ENCODE measurements at regions not wholly inside any gene's neighbourhood (a gene's known extent, or its start where the extent isn't known, plus 50 kb on each side); places are given as distances from the start of the nearest gene placed in this dataset.

DNA sequence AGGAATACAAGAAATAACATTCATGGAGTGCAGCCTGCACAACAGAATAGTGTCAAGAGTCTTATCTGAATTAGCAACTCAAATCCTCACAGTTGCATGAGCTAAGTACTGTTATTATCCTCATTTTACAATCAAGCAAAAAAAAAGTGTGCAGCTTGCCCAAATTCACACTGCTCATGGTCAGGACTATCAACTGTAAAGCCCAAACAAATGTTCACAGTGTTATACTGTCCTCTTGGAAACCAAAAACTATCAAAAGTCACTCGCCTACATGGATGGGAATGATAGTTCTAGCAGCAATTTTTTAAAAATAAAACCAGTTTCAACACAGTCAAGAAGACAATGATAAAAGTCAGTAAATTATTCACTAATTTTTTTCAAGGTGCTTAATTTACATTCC lies 114.6 kb upstream of the HSF2 start:
- no peaks in the 10 kb centered on the region for H3F3A ChIP-seq (ENCODE audit: low read depth)
- TF ChIP-seq, protein P1, sequence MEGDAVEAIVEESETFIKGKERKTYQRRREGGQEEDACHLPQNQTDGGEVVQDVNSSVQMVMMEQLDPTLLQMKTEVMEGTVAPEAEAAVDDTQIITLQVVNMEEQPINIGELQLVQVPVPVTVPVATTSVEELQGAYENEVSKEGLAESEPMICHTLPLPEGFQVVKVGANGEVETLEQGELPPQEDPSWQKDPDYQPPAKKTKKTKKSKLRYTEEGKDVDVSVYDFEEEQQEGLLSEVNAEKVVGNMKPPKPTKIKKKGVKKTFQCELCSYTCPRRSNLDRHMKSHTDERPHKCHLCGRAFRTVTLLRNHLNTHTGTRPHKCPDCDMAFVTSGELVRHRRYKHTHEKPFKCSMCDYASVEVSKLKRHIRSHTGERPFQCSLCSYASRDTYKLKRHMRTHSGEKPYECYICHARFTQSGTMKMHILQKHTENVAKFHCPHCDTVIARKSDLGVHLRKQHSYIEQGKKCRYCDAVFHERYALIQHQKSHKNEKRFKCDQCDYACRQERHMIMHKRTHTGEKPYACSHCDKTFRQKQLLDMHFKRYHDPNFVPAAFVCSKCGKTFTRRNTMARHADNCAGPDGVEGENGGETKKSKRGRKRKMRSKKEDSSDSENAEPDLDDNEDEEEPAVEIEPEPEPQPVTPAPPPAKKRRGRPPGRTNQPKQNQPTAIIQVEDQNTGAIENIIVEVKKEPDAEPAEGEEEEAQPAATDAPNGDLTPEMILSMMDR (conservative IDR thresholded peaks at IDR 0.05; ENCODE audit: low read length) = no peak
- no peak for TF ChIP-seq EZH2phosphoT487 (IDR thresholded peaks at IDR 0.05; ENCODE audit: borderline replicate concordance)
- no peak overlapping the region for H2AFZ ChIP-seq (ENCODE audit: low read length)
- no peak overlapping the region for H3K4me3 ChIP-seq (ENCODE audit: low read length, poor library complexity, severe bottlenecking)
- H3K9me2 ChIP-seq (replicated peaks; ENCODE audit: low read depth, low read length) = no peaks in the 10 kb centered on the region
- H3K4me2 ChIP-seq (ENCODE audit: low read depth, low read length, poor library complexity, severe bottlenecking) = no peak overlapping the region
- H4K20me1 ChIP-seq (ENCODE audit: insufficient read depth, low read length, poor library complexity, severe bottlenecking) = no peaks in the 10 kb centered on the region
- no peak overlapping the region for H3K9ac ChIP-seq (ENCODE audit: low read depth, low read length, poor library complexity, severe bottlenecking)
- H3K79me2 ChIP-seq (ENCODE audit: insufficient read depth, low read length) = no peaks in the 10 kb centered on the region
- no peaks in the 10 kb centered on the region for H3K4me1 ChIP-seq (ENCODE audit: insufficient read depth, low read length, poor library complexity, severe bottlenecking)
- no peaks in the 10 kb centered on the region for H3K9me3 ChIP-seq (ENCODE audit: insufficient read depth, low read depth, low read length)
- no peaks in the 10 kb centered on the region for H3K36me3 ChIP-seq (ENCODE audit: insufficient read depth, low read length)
- no peaks in the 10 kb centered on the region for H3K27me3 ChIP-seq (ENCODE audit: insufficient read depth, low read length, poor library complexity, severe bottlenecking)

DNA sequence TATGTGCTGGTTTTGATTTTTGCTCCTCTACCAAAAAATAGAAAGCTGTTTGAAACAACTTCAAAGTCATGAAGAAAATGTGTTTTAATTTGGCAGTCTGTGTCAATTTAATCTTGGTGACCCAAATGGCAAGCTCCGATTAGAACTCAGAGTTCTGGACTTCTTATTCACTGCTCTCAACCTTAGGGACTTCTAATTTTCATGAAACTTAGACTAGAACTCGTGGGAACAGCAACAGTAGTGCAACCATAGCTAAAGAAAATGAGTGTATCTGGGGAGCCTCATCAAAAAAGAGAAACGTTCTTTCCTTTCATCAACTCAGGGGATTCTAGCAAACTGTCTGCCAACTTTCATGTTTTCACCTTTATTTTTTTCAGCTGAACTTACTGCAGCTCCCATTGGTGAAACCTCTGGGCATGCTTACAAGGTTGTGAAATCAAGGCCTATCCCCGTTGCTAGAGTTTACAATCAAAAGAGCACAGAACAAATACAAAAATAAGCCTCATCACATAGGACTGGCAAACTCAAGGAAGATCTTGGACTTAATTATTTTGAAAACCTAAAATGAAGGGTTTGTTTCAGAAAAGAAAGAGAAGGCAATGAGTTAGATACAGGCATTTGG lies 114.0 kb upstream of the HSF2 start:
- Histone ChIP-seq H3K4me1 (ENCODE audit: insufficient read depth, low read length, poor library complexity, severe bottlenecking) (no peaks in the 10 kb centered on the region), H2AFZ (ENCODE audit: low read length) (no peak overlapping the region), H3K79me2 (ENCODE audit: insufficient read depth, low read length) (no peaks in the 10 kb centered on the region), H3K9me2 (replicated peaks; ENCODE audit: low read depth, low read length) (no peaks in the 10 kb centered on the region), H3K4me3 (ENCODE audit: low read length, poor library complexity, severe bottlenecking) (no peak overlapping the region), H4K20me1 (ENCODE audit: insufficient read depth, low read length, poor library complexity, severe bottlenecking) (no peaks in the 10 kb centered on the region), H3K27me3 (ENCODE audit: insufficient read depth, low read length, poor library complexity, severe bottlenecking) (no peaks in the 10 kb centered on the region), H3K9me3 (ENCODE audit: insufficient read depth, low read depth, low read length) (no peaks in the 10 kb centered on the region), H3K9ac (ENCODE audit: low read depth, low read length, poor library complexity, severe bottlenecking) (no peak overlapping the region), H3K4me2 (ENCODE audit: low read depth, low read length, poor library complexity, severe bottlenecking) (no peak overlapping the region), H3F3A (ENCODE audit: low read depth) (no peaks in the 10 kb centered on the region), H3K36me3 (ENCODE audit: insufficient read depth, low read length) (no peaks in the 10 kb centered on the region)
- TF ChIP-seq, protein P1 (conservative IDR thresholded peaks at IDR 0.05; ENCODE audit: low read length) = no peak
- no peak for TF ChIP-seq EZH2phosphoT487 (IDR thresholded peaks at IDR 0.05; ENCODE audit: borderline replicate concordance)

DNA sequence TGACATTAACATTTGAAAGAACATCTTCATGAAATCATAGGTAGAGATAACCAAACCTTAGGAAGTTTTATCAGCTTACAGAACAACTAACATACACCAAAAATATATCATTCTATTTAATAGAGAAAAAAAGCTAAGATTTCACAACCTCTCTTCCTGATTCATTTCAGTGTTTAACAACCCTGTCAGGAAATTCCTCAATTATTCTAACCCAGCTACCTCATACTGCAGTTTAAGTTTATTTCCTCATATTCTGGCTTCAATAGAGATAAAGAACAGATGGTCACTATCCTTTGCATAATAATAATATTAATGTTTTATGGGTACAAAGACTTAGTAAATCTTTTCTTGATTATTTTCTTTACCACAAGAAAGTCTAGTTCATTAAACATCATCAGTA lies 112.9 kb upstream of the HSF2 start:
- no peaks in the 10 kb centered on the region for H3K79me2 ChIP-seq (ENCODE audit: insufficient read depth, low read length)
- no peaks in the 10 kb centered on the region for H3K9me3 ChIP-seq (ENCODE audit: insufficient read depth, low read depth, low read length)
- no peaks in the 10 kb centered on the region for H3K36me3 ChIP-seq (ENCODE audit: insufficient read depth, low read length)
- no peak overlapping the region for H2AFZ ChIP-seq (ENCODE audit: low read length)
- no peak overlapping the region for H3K9ac ChIP-seq (ENCODE audit: low read depth, low read length, poor library complexity, severe bottlenecking)
- TF ChIP-seq, protein P1 (conservative IDR thresholded peaks at IDR 0.05; ENCODE audit: low read length) = no peak
- no peak for TF ChIP-seq EZH2phosphoT487 (IDR thresholded peaks at IDR 0.05; ENCODE audit: borderline replicate concordance)
- no peak overlapping the region for H3K4me3 ChIP-seq (ENCODE audit: low read length, poor library complexity, severe bottlenecking)
- H3K4me1 ChIP-seq (ENCODE audit: insufficient read depth, low read length, poor library complexity, severe bottlenecking) = no peaks in the 10 kb centered on the region
- H3K27me3 ChIP-seq (ENCODE audit: insufficient read depth, low read length, poor library complexity, severe bottlenecking) = no peaks in the 10 kb centered on the region
- H3F3A ChIP-seq (ENCODE audit: low read depth) = no peaks in the 10 kb centered on the region
- H4K20me1 ChIP-seq (ENCODE audit: insufficient read depth, low read length, poor library complexity, severe bottlenecking) = no peaks in the 10 kb centered on the region
- no peak overlapping the region for H3K4me2 ChIP-seq (ENCODE audit: low read depth, low read length, poor library complexity, severe bottlenecking)
- H3K9me2 ChIP-seq (replicated peaks; ENCODE audit: low read depth, low read length) = no peaks in the 10 kb centered on the region

Measured in Loucy (cell line).